ENCODE measurements at regions not wholly inside any gene's neighbourhood (a gene's known extent, or its start where the extent isn't known, plus 50 kb on each side); places are given as distances from the start of the nearest gene placed in this dataset.
A peak's percentile ranks its signal among the peaks of the same experiment; 100 is the strongest.

DNA sequence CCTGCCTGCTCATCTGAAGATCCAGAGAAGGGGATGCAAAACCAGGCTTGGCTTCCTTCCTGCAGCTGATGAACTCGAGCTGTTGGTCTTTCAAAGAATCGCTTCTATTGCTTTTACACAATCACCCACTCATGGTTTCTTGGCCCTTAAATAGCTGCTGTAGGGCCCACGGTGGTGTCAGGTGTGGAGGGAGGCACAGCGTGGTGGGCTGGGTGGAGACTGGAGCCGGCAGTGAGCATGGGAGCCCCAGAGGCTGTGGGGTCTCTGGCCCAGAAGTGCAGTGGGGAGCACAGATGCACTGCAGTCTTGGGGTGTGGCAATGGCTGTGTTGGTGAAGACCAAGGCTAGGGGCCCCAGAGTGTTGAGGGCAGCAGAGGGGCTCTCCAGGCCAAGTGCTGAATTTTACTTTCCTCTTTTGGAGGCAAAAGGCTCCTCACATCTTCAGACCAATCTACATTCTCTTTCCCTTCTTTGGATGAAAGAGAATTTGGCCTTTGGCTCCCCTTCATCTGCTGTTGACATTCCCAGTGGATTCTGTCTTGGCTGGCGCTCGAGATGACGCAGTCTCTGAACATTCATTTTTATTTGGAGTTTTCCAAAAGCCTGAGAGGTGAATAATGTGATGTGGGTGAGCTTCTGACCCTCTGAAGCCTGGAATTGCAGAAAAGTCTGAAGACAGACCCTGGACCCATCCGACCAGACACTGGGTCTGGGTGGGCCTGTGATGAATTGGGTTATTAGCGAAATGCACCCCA lies 70.1 kb upstream of the ASB18 start:
- DNase-seq, result no peak

DNA sequence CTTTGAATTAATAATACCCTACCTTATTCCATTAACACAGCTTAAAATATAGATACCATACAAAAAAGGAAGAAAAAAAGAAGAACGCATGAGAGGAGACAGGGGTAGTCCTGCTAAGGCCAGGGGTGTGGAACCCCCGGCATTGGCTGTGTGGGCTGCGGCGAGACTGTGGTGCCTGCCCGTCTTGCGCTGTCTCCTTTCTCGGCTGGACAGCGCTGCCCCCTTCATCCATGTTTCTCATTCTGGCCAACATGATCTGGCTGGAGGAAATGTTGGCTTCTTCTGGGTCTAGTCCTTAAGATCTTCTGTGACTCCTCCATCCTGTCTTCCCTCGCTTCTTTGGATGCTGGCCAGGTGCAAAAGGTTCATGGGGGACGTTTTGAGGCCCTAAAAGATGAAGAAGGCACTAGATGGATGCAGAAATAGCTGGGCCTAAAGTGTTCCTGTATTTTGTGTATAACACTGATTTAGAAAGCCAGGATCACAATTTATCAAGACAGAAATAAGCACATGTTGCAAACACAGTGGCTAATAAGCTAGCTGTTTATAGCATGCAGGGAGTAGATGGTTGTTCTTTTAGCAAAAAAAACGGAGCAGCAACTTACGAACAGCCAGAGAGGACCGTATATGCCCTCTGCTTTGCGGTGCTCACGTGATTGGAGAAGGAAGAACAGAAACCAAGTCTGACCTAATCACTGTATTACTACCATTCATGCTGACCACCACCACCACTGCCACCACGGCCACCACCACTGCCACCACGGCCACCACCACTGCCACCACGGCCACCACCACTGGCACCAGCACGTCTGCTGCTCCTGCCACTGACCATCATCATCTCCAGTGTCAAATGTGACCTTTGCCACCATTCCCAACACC lies 71.7 kb upstream of the ASB18 start:
- H3K9me3 ChIP-seq, result no peaks in the 10 kb centered on the region
- H3K4me1 ChIP-seq, result peaks cover 0 to 5% (median 0%) of the 10 kb centered on the region in 4 donors
- ATAC-seq (ENCODE audit: low FRiP score in 2 of 2) (no peak), DNase-seq (peak in 1 of 2 donors; percentile 46)
- 88 to 89% methylated on average over 19 of the region's 19 CpGs for WGBS, 2 donors
- no peaks in the 10 kb centered on the region for H3K27me3 ChIP-seq
- no peaks in the 10 kb centered on the region for H3K36me3 ChIP-seq
- H3K4me3 ChIP-seq, result no peak overlapping the region
- TF ChIP-seq POLR2AphosphoS5 (IDR thresholded peaks at IDR 0.05) (no peak), EP300 (IDR thresholded peaks at IDR 0.05) (no peak)
- TF ChIP-seq, protein P1, sequence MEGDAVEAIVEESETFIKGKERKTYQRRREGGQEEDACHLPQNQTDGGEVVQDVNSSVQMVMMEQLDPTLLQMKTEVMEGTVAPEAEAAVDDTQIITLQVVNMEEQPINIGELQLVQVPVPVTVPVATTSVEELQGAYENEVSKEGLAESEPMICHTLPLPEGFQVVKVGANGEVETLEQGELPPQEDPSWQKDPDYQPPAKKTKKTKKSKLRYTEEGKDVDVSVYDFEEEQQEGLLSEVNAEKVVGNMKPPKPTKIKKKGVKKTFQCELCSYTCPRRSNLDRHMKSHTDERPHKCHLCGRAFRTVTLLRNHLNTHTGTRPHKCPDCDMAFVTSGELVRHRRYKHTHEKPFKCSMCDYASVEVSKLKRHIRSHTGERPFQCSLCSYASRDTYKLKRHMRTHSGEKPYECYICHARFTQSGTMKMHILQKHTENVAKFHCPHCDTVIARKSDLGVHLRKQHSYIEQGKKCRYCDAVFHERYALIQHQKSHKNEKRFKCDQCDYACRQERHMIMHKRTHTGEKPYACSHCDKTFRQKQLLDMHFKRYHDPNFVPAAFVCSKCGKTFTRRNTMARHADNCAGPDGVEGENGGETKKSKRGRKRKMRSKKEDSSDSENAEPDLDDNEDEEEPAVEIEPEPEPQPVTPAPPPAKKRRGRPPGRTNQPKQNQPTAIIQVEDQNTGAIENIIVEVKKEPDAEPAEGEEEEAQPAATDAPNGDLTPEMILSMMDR (IDR thresholded peaks at IDR 0.05), result no peak
- no peak overlapping the region for H3K27ac ChIP-seq

More for the DNA sequence above, 70.1 kb upstream of the ASB18 start:
- WGBS, 2 donors, result 72 to 83% methylated on average over 10 of the region's 10 CpGs
- peak; percentile 28 to 65 for ATAC-seq (ENCODE audit: low FRiP score in 2 of 2)
- TF ChIP-seq POLR2AphosphoS5 (IDR thresholded peaks at IDR 0.05), result no peak
- TF ChIP-seq, protein P1 (IDR thresholded peaks at IDR 0.05), result no peak
- TF ChIP-seq POLR2A (IDR thresholded peaks at IDR 0.05), result no peak
- TF ChIP-seq EP300 (IDR thresholded peaks at IDR 0.05), result no peak
- Histone ChIP-seq H3K36me3 (no peaks in the 10 kb centered on the region), H3K4me1 (peaks cover 0 to 5% (median 0%) of the 10 kb centered on the region in 4 donors), H3K9me3 (no peaks in the 10 kb centered on the region), H3K27ac (no peak overlapping the region), H3K27me3 (no peaks in the 10 kb centered on the region), H3K4me3 (no peak overlapping the region)

DNA sequence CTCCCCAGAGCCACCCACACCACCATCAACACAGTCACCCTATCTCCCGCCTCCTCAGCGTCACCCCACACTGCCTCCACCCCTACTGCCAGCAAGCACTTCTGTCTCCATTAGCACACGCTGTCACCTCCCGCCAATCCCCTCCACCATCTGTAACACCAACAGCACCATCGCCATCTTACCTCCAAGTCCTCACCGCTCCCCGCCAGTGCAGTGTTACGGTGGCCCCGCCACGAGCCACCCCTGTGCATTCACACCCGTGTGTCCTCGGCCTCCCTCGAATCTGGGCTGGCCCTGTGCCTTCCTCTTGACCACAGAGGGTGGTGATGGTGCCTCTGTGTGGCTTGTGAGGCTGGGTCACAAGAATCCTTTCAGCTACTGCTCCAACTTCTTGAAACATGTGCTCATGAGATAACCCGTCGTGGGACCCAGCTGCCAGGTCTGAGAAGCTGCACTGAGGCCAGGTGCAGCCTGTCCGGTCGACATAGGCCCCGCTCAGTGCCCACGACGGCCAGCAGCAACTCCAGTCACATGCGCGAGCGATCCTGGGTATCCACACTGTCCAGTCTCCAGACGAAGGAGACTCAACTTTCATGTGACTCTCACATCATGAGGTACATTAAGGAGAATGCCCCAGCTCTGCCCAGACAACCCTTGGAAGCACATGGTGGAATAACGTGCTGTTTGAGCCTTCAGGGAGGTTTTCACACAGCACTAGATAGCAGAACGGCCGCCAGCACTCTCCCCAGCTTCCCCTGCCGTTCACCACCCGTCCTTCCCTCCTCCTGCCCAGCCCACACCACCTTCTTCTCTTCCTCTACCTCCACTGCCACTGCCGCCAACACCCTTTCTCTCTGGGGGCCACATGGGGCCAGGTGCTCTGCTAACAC lies 72.6 kb upstream of the ASB18 start:
- Histone ChIP-seq H3K4me3 (no peak overlapping the region), H3K4me1 (peaks cover 0 to 5% (median 0%) of the 10 kb centered on the region in 4 donors), H3K27me3 (no peaks in the 10 kb centered on the region), H3K27ac (no peak overlapping the region), H3K9me3 (no peaks in the 10 kb centered on the region), H3K36me3 (no peaks in the 10 kb centered on the region)
- ATAC-seq (ENCODE audit: low FRiP score in 2 of 2), result no peak
- WGBS, 2 donors, result 91 to 94% methylated on average over 18 to 30 of the region's 30 CpGs
- DNase-seq, result peak in 1 of 2 donors; percentile 64
- TF ChIP-seq EP300 (IDR thresholded peaks at IDR 0.05) (no peak), POLR2AphosphoS5 (IDR thresholded peaks at IDR 0.05) (no peak), POLR2A (IDR thresholded peaks at IDR 0.05) (no peak)
- TF ChIP-seq, protein P1 (IDR thresholded peaks at IDR 0.05), result no peak

DNA sequence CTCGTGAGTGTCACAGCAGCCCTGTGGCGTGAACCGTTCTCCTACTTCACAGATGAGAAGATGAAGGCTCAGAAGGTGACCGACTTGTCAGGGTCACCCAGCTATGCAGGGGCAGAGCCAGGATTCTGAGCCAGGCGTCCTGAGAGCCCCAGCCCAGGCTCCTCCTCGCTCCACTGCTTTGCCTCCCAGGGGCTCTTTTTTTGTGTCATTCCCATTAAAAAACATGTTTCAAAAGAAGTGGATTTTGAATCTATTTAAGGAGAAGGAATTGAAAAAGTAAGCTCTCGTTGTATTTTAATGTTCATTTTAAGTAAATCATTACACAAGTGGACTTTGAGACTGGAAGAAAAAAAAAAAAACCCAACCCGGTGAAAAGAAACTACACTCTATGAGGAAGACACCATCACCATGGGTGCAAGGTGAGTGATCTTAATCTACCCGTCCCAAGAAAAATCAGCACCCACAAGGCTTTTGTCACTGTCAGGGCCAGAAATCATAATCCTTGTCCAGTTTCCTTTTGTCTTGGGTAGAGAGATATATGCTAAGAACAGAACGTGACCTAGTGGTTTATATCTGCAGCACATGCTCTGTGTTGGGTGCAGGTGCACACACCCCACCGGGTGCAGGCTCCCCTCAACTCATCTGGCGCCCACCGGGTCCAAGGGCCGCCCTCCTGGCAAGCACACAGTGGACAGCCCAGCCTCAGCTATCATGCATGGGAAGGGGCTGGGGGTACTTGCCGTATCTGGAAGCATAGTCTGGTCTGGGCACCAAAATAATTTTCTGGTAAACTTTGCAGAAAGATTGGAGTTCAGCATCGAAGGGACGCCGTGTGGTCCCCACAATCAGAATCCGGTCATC lies 73.5 kb upstream of the ASB18 start:
- 81 to 84% methylated on average over 17 to 19 of the region's 19 CpGs for WGBS, 2 donors
- H3K27ac ChIP-seq, result no peak overlapping the region
- DNase-seq, result peak in 1 of 2 donors; percentile 60

More for the DNA sequence above, 73.5 kb upstream of the ASB18 start:
- H3K4me1 ChIP-seq, result peaks cover 0 to 5% (median 0%) of the 10 kb centered on the region in 4 donors
- no peak overlapping the region for H3K4me3 ChIP-seq
- no peaks in the 10 kb centered on the region for H3K36me3 ChIP-seq
- no peaks in the 10 kb centered on the region for H3K9me3 ChIP-seq
- H3K27me3 ChIP-seq, result no peaks in the 10 kb centered on the region
- TF ChIP-seq POLR2A (IDR thresholded peaks at IDR 0.05) (no peak), POLR2AphosphoS5 (IDR thresholded peaks at IDR 0.05) (no peak), EP300 (IDR thresholded peaks at IDR 0.05) (no peak)
- TF ChIP-seq, protein P1 (IDR thresholded peaks at IDR 0.05), result no peak
- ATAC-seq (ENCODE audit: low FRiP score in 2 of 2), result no peak
